T-cell (primary cell): ENCODE measurements at regions not wholly inside any gene's neighbourhood (a gene's known extent, or its start where the extent isn't known, plus 50 kb on each side); places are given as distances from the start of the nearest gene placed in this dataset.
"Not testable (repeated sequence)": the region's sequence is repeated elsewhere in the genome, so short reads cannot be mapped to it uniquely, and the experiment has no call there.

Experiments
- ATAC-seq, 4 experiments: fragments of 200-7000 bp in 3 of 4; fragments of 150-1000 bp in 1 of 4; cut with Tn5 transposase; replicated peaks in 1 of 4; 1 replicate in 3 of 4; 2 replicates in 1 of 4; pipeline ENCODE4 v1.10.0; 2021; ENCODE audit warnings: moderate library complexity in 3 of 4, mild to moderate bottlenecking in 2 of 4, moderate number of reproducible peaks in 1 of 4
- CTCF ChIA-PET, 2 donors: fragments of 300-600 bp; sonication (Branson Sonifier 250); formaldehyde crosslinking; loops; one replicate each; lab custom pipeline; 2022; ENCODE audit warnings: antibody characterized with exemption in 2 of 2; lab: Charles Lee
- POLR2A ChIA-PET, 2 donors: fragments of 300-600 bp; sonication (Branson Sonifier 250); formaldehyde crosslinking; loops; one replicate each; lab custom pipeline; 2022; ENCODE audit warnings: antibody characterized with exemption in 2 of 2; lab: Charles Lee
- DNase-seq, 35 experiments: peaks; one replicate each; pipeline versions ENCODE4 v3.0.0 to v3.0.0-alpha.2; 2013 to 2023
- H3K27ac ChIP-seq: one replicate; pipeline ENCODE4 v1.5.1; 2013; ENCODE audit warnings: low read length
- H3K27me3 ChIP-seq, 2 experiments: replicated peaks in 1 of 2; 1 replicate in 1 of 2; 2 replicates in 1 of 2; pipeline versions ENCODE4 v1.6.1 to v1.7.0; 2013; ENCODE audit warnings: low read length in 1 of 2, mixed read lengths in 1 of 2; ENCODE audit not compliant: control insufficient read depth in 2 of 2, insufficient read depth in 2 of 2; ENCODE audit errors: extremely low read depth in 1 of 2
- H3K36me3 ChIP-seq, 2 donors: 1 replicate in 1 of 2; 2 replicates in 1 of 2; pipeline versions ENCODE4 v1.6.1 to v1.7.0; 2013; ENCODE audit warnings: low read length in 1 of 2; ENCODE audit not compliant: control insufficient read depth in 2 of 2, insufficient read depth in 1 of 2; ENCODE audit errors: extremely low read depth in 1 of 2
- H3K4me1 ChIP-seq, 2 experiments: 1 replicate in 1 of 2; 2 replicates in 1 of 2; pipeline versions ENCODE4 v1.6.1 to v1.7.0; 2013; ENCODE audit warnings: low read length in 2 of 2, mixed read lengths in 1 of 2; ENCODE audit not compliant: insufficient read depth in 2 of 2, control insufficient read depth in 1 of 2; ENCODE audit errors: extremely low read depth in 1 of 2
- H3K4me3 ChIP-seq, 2 donors: 1 replicate in 1 of 2; 2 replicates in 1 of 2; pipeline versions ENCODE4 v1.5.1 to v1.7.0; 2013; ENCODE audit warnings: mild to moderate bottlenecking in 2 of 2, low read length in 1 of 2, moderate library complexity in 1 of 2; ENCODE audit not compliant: control insufficient read depth in 1 of 2; ENCODE audit errors: extremely low read depth in 1 of 2
- H3K9me3 ChIP-seq: 2 replicates; pipeline ENCODE4 v1.7.0; 2013
- H3K27ac Mint-ChIP-seq, 2 donors: one replicate each; pipeline ENCODE4 v1.8.0; 2020 to 2021; ENCODE audit warnings: mild to moderate bottlenecking in 2 of 2, mixed read lengths in 2 of 2
- H3K27me3 Mint-ChIP-seq, 2 donors: one replicate each; pipeline ENCODE4 v1.8.0; 2021 to 2022; ENCODE audit warnings: mixed read lengths in 2 of 2
- H3K36me3 Mint-ChIP-seq: one replicate; pipeline ENCODE4 v1.8.0; 2021; ENCODE audit warnings: mixed read lengths
- H3K4me1 Mint-ChIP-seq, 3 donors: one replicate each; pipeline ENCODE4 v1.8.0; 2020 to 2022; ENCODE audit warnings: mixed read lengths in 3 of 3, mild to moderate bottlenecking in 1 of 3
- H3K4me3 Mint-ChIP-seq, 3 donors: one replicate each; pipeline ENCODE4 v1.8.0; 2020 to 2022; ENCODE audit warnings: mild to moderate bottlenecking in 3 of 3, mixed read lengths in 3 of 3, moderate library complexity in 3 of 3
- H3K9me3 Mint-ChIP-seq, 3 donors: one replicate each; pipeline ENCODE4 v1.8.0; 2020 to 2022; ENCODE audit warnings: mixed read lengths in 3 of 3
- WGBS: methylation state at CpG from one replicate; pipeline ENCODE4 v1.1.5; 2013; ENCODE audit warnings: missing lambda C conversion rate; ENCODE audit not compliant: insufficient coverage; 5-methylcytosine and 5-hydroxymethylcytosine counted together

DNA sequence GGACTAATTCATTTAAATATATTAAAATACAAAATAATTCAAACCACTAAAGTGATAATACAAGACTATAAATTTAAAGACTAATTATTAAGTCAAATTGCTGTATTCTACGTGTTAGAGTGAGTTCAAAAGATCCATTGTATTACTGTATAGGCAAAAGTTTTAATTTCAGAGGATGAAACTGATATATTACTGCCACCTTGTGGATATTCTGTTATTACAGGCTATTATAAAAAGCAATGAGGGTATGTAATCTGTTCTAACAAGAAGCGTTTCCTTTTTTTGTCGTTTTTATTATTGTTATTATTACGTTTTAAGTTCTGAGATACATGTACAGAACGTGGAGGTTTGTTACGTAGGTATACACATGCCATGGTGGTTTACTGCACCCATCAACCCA is 4854.9 kb upstream of the OR11H1 start:
- ATAC-seq, H3K27me3 Mint-ChIP-seq, H3K27ac ChIP-seq, H3K9me3 ChIP-seq, H3K36me3 ChIP-seq, CTCF ChIA-PET, H3K4me1 Mint-ChIP-seq, H3K36me3 Mint-ChIP-seq, H3K27ac Mint-ChIP-seq, DNase-seq, H3K4me1 ChIP-seq, H3K4me3 ChIP-seq, POLR2A ChIA-PET, H3K4me3 Mint-ChIP-seq, H3K27me3 ChIP-seq: not testable (repeated sequence)
- H3K9me3 Mint-ChIP-seq, result peaks cover 0 to 12% (median 6%) of the 10 kb centered on the region in 3 donors
- 50% methylated on average over 1 of the region's 6 CpGs for WGBS

DNA sequence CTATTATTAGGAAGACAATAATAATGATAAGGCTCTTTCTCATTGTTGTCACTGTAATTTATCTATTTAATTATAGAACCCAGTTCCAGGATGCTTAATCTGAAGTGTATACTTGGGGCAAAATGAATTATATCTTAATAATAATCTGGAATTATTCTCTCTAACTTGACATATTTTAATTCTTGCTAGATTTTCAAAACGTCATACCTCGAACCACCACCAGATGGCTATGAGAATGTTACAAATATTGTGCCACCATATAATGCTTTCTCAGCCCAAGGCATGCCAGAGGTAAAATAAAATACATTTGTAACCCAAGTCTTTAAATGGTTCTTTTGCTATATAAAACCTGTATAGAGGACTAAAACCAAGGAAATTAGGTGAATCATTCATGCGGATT is 4849.3 kb upstream of the OR11H1 start:
- H3K9me3 ChIP-seq, H3K4me1 Mint-ChIP-seq, H3K27ac Mint-ChIP-seq, H3K27ac ChIP-seq, H3K27me3 ChIP-seq, CTCF ChIA-PET, POLR2A ChIA-PET, H3K27me3 Mint-ChIP-seq, ATAC-seq, H3K4me3 ChIP-seq, H3K36me3 Mint-ChIP-seq, DNase-seq, H3K36me3 ChIP-seq, H3K4me1 ChIP-seq, H3K4me3 Mint-ChIP-seq: not testable (repeated sequence)
- WGBS, result no CpG with 5 or more reads among the region's 3 CpGs
- H3K9me3 Mint-ChIP-seq, result peaks cover 5 to 13% (median 10%) of the 10 kb centered on the region in 3 donors

DNA sequence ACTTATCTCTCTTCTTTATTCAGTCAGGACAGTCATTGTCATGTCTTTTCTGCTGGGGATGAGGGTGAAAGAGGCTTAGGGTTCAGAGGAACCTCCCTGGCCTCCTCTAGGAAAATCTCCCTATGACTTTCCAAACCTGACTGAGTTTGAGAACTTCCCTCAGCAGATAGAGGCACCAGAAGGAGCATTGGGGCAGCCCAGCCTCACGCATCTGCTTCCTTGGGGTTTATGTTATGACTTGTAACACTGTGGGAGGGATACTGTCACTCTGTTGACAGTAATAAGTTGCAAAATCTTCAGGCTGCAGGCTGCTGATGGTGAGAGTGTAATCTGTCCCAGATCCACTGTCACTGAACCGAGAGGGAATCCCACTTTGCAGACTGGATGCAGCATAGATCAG is 4842.6 kb upstream of the OR11H1 start:
- not testable (repeated sequence) for H3K9me3 Mint-ChIP-seq, H3K4me3 ChIP-seq

DNA sequence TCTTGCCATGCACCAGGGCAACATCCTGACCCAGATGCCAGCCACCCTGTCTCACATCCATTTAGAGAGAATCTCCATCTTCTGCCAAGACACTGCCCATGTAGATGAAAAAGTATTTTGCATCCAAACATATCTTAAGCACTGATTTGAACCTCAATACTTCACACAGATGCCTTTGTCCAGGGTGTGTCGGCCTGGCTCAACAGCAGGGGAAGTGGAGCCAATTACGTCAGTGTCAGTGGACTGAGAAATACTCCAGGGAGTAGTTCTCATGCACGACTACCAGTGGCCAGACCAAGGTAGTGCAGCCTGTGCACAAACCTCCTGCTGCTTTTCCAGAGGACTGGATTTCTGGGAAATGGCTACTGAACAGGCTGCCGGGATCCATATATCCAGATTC is 4840.7 kb upstream of the OR11H1 start:
- H3K9me3 Mint-ChIP-seq, H3K4me1 Mint-ChIP-seq, H3K4me1 ChIP-seq, H3K27ac ChIP-seq, H3K36me3 Mint-ChIP-seq, POLR2A ChIA-PET, H3K27me3 Mint-ChIP-seq, ATAC-seq, H3K9me3 ChIP-seq, H3K36me3 ChIP-seq, CTCF ChIA-PET, DNase-seq, H3K27ac Mint-ChIP-seq, H3K27me3 ChIP-seq, H3K4me3 Mint-ChIP-seq, H3K4me3 ChIP-seq: not testable (repeated sequence)
- no CpG with 5 or more reads among the region's 4 CpGs for whole genome bisulfite sequencing

More for the DNA sequence above, 4842.6 kb upstream of the OR11H1 start:
- H3K4me3 Mint-ChIP-seq, DNase-seq, H3K4me1 ChIP-seq, H3K27ac ChIP-seq, H3K27ac Mint-ChIP-seq, H3K9me3 ChIP-seq, ATAC-seq, CTCF ChIA-PET, H3K36me3 ChIP-seq, H3K27me3 Mint-ChIP-seq, H3K4me1 Mint-ChIP-seq, H3K36me3 Mint-ChIP-seq, H3K27me3 ChIP-seq, POLR2A ChIA-PET: not testable (repeated sequence)
- no CpG with 5 or more reads among the region's 2 CpGs for WGBS

DNA sequence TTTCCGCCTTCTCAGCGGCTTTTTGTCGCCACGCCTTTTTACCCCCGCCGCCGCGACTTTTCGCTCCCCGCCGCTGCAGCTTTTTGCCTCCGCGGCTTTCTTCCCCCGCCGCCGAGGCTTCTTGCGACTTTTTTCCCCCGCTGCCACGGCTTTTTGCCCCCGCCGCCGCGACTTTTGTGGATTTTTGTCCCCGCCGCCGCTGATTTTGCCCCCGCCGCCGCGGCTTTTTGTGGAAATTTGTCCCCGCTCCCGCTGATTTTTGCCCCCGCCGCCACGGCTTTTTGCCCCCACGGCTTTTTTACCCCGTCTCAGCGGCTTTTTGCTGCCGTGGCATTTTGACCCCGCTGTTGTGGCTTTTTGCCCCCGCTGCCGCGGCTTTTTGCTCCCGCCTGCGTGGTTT is 4829.2 kb upstream of the OR11H1 start:
- H3K4me1 Mint-ChIP-seq, H3K36me3 Mint-ChIP-seq, H3K4me3 ChIP-seq, H3K27me3 ChIP-seq, CTCF ChIA-PET, H3K27ac ChIP-seq, H3K27ac Mint-ChIP-seq, H3K9me3 ChIP-seq, ATAC-seq, DNase-seq, H3K27me3 Mint-ChIP-seq, POLR2A ChIA-PET, H3K4me3 Mint-ChIP-seq, H3K36me3 ChIP-seq, H3K4me1 ChIP-seq: not testable (repeated sequence)
- 73% methylated on average over 22 of the region's 45 CpGs for WGBS
- H3K9me3 Mint-ChIP-seq, result peaks cover 8 to 24% (median 10%) of the 10 kb centered on the region in 3 donors

DNA sequence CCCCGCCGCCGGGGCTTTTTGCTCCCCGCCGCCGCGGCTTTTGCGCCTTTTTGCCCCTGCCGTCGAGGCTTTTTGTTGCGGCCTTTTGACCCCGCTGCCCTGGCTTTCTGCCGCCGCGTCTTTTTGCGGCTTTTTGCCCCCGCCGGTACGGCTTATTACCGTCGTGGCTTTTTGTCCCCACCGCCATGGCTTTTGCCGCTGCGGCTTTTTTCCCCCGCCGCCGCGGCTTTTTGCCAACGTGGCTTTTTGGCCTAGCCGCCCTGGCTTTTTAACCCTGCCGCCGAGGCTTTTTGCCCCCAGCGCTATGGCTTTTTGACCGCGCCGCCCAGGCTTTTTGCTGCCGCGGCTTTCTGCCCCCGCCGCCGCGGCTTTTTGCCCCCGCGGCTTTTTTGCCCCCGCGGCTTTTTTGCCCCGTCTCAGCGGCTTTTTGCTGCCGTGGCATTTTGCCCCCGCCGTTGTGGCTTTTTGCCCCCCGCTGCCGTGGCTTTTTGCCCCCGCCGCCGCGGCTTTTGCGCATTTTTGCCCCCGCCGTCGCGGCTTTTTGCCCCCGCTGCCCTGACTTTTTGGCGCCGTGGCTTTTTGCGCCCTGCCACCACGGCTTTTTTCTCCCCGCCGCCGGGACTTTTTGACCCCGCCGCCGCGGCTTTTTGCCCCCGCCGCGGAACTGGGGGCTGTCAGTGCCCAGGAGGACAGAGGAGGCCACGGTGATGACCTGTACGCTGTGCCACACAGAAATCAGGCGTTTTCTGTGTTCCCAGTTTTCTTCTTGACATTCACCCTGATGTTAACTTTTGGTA is 4828.5 kb upstream of the OR11H1 start:
- POLR2A ChIA-PET, H3K4me3 ChIP-seq, H3K27me3 Mint-ChIP-seq, H3K36me3 ChIP-seq, H3K27me3 ChIP-seq, H3K4me1 Mint-ChIP-seq, ATAC-seq, H3K4me3 Mint-ChIP-seq, CTCF ChIA-PET, H3K36me3 Mint-ChIP-seq, H3K4me1 ChIP-seq, H3K9me3 ChIP-seq, DNase-seq, H3K27ac ChIP-seq, H3K27ac Mint-ChIP-seq: not testable (repeated sequence)
- H3K9me3 Mint-ChIP-seq, result peaks cover 7 to 22% (median 10%) of the 10 kb centered on the region in 3 donors
- 76% methylated on average over 39 of the region's 80 CpGs for WGBS

DNA sequence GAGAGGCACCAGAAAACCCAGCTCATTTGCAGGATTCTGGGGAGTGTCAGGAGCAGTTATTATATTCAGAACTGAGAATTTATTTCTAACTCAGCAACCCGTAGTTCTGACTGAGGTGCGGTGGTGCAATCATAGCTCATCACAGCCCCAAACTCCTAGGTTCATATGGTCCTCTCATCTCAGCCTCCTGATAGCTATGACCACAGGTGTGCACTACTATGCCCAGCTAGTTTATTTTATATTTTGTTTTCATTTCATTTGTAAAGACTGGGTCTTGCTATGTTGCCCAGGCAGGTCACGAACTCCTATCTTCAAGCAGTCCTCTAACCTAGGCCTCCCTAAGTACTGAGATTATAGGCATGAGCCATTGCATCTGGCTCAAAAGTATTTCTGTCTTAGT is 4819.8 kb upstream of the OR11H1 start:
- H3K4me1 Mint-ChIP-seq, H3K9me3 ChIP-seq, POLR2A ChIA-PET, H3K4me3 Mint-ChIP-seq, H3K27ac Mint-ChIP-seq, H3K27ac ChIP-seq, H3K4me1 ChIP-seq, H3K36me3 Mint-ChIP-seq, H3K36me3 ChIP-seq, CTCF ChIA-PET, H3K27me3 ChIP-seq, H3K4me3 ChIP-seq, ATAC-seq, DNase-seq, H3K27me3 Mint-ChIP-seq: not testable (repeated sequence)
- H3K9me3 Mint-ChIP-seq, result peaks cover 8 to 18% (median 16%) of the 10 kb centered on the region in 3 donors
- WGBS, result no CpG with 5 or more reads among the region's 3 CpGs
